HG03066 (cell line): ENCODE measurements at regions not wholly inside any gene's neighbourhood (a gene's known extent, or its start where the extent isn't known, plus 50 kb on each side); places are given as distances from the start of the nearest gene placed in this dataset.

ENCODE experiments used
- ATAC-seq: cut with Tn5 transposase; IDR thresholded peaks from one replicate; pipeline ENCODE4 v1.9.1; 2021; ENCODE audit warnings: low read depth; ENCODE audit not compliant: unreplicated experiment

GRCh38 chr6:28764014-28764723 is 159.6 kb downstream of the TRIM27 start:
- no peak for ATAC-seq

DNA sequence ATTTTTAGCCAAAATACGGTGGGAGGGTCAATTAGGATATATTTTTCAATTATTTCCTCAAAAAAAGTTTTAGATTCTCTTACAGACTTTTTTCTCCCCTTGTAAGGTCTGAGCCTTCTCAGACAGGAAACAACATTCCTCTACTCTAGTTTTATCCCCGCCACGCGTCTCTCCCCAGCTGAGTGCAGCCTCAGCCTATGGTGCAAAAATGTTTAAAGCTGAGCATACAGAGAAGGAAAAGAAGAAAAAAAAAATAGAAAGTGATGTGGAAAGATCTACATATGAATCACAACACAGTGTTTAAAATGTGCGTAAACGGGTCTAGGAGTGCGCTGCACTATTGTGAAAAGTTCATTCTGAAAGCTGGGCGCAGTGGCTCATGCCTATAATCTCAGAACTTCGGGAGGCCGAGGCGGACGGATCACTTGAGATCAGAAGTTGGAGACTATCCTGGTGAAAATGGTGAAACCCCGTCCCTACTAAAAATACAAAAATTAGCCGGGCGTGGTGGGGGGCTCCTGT is 159.0 kb downstream of the TRIM27 start:
- no peak for ATAC-seq

DNA sequence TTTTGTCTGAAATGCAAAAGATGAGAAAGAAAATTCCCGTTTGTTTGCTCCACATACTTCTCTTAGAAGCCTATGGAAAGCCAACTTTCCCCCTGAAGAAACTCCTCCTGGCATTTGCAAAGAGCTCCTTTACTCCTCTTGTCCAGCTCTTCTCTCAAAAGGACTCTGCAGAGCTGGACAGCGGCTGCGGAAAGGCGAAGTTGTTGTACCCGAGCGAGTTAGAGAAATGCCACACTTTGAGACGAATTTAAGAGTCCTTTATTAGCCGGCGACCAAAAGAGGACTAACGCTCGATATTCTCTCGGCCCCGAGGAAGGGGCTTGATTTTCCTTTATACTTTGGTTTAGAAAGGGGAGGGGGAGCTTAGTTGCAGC is 157.8 kb downstream of the TRIM27 start:
- no peak for ATAC-seq

DNA sequence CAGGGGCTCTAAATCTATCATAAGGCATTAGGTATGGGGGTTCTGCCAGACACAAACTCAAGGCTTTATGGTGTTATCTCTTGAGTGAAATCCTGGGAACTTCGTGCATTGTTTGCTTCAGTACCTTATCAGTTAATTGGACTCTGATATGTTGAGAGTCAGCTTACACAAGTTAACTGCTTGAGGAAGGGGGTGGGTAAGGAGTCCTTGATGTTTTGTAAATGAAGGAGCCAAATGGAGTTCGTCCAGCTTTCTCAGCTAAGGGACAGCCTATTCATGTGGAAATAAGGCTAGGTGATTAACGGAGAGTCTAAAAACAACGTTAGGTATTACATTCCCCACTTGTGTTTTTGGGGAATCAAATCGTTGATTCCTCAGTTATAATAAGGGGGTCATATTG is 157.4 kb downstream of the TRIM27 start:
- no peak for ATAC-seq

- no peak for ATAC-seq
These were observed 156.7 kb downstream of the TRIM27 start for GRCh38 chr6:28767133-28767532.

- no peak for ATAC-seq
These were observed 156.1 kb downstream of the TRIM27 start for GRCh38 chr6:28767691-28768090.

DNA sequence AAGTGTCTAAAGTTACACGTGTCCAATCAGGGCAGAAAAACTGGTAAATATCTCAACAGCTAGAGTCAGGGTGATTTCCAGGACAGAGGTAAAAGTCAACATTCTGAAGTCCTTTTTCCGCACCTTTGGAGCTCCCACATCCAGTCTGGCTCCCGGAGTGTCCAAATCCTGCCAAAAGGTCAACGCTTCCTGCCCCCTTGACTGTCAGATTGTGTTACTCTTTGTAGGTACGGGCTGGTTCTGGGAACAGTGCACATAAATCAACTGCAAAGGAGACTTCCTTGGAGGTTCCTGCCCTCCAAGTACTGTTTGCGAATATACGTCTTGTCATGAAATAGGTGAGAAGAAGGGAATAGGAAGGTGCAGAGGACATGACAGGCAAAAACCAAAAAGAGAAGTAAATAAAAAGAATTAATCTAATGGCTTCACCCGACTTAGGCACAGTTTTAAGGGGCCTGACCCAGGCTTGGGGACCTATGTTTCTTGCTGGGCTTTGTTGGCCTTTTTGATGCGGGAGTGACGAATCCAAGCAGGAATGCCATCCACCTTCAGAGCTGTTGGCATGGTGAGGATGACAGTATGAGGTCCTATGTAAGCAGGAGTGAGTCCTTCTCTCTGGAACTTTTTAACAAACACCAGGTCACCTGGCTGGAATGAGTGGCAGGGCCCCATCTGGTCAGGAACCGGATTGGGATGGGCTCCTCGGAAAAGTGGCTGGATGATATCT is 155.4 kb downstream of the TRIM27 start:
- no peak for ATAC-seq

GRCh38 chr6:28769626-28770402 is 154.0 kb downstream of the TRIM27 start:
- no peak for ATAC-seq

GRCh38 chr6:28770732-28771131 is 153.1 kb downstream of the TRIM27 start:
- no peak for ATAC-seq

DNA sequence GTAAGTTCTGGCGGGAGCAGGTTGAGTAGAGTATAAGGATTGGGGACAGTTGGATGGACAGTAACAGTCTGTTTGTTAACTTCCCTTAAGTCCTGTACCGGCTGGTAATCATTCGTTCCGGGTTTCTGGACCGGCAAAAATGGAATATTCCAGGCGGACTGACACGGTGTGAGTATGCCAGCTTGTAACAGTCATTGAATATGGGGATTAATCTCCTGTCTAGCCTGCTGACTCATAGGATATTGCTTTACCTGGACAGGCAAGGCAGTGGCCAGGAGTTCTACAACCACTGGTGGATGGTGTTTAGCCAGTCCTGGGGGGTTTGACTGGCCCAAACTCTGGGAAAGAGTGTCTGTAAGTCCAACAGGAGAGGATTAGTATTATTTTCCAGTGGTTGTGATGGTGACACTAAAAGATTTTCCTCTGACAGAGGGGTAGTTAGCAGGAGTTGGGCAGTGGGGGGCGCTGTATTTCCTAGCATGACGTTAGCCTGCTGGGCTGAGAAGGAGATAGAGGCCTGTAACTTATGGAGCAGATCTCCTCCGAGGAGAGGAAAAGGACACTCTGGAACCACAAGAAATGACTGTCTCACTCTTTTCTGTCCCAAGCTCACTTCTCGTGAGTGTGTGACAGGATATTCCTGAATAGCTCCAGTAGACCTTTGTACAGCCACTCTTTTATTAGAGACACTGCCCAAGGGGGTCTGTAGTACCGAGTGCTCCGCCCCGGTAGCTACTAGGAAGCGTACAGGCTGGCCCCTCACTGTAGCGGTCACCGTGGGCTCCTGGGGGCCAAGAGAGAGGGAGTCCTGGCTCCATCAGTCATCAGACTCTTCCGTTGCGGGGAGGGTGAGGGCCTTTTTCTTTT is 152.2 kb downstream of the TRIM27 start:
- no peak for ATAC-seq

DNA sequence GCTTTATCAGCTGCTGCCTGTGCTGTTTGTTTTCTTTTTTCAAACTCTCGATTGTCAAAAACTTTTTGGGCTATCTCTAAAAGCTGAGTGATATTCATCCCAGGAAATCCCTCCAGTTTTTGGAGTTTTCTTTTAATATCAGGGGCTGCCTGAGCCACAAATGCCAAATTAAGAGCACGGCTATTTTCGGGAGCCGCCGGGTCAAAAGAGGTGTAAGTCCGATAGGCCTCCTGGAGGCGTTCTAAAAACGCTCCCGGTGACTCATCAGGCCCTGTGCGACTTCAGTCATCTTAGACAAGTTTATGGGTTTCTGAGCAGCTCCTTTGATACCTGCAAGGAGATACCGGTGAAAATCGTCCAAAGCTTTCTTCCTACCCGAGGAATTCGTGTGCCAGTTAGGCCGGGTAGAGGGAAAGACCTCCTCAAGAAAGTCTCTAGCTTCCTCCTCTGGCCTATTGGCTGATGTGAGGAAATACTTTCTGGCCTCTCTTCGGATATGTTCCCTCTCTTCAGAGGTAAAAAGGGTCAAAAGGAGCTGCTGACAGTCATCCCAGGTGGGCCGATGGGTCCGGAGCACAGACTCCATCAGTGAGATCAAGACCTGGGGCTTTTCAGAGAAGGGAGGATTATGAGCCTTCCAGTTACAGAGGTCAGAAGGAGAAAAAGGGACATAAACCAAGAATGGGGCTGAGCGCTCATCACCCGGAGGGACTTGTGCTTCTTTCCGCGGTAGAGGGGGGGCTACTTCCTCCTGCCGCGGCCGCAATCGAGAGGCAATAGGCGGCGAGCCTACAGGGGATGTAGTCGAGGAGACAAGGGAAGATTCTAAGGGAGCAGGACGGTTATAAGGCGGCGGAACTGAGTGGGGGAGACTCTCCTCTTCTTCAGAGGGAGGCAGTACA is 151.1 kb downstream of the TRIM27 start:
- no peak for ATAC-seq

DNA sequence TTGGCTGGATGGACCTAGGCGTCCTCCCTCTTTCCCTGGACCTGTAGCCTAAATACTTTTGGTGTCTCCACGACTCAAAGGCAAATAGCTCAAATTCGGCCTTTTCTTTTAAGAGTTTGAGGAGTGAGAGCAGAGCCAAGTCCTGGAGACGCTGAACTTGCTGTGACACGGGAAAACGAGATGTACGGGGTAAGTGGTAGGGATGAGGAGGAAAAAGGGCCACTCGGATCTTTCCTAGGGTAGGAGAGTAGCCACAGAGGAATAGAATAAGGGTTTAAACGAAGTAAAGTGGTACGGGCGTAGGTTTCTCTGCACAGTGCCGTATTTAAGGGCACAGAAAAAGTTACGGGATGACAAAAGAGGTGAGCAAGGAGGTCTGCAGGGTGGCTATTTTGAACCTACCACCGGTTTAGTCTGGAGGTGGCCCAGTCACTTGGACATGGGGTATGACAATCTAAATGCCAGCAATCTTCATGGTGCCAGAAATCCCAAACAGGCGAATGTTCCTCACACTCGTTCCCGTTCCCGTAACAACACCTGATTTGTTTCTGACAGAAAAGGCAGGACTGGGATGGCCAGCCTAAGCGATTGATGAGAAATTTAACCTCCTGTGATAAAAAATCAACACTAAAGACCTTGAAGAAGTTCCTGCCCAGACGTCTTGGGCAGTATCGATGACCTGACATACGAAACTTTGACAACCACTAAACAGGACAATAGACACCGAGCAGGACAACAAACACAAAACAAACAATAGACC is 149.3 kb downstream of the TRIM27 start:
- ATAC-seq, result no peak

DNA sequence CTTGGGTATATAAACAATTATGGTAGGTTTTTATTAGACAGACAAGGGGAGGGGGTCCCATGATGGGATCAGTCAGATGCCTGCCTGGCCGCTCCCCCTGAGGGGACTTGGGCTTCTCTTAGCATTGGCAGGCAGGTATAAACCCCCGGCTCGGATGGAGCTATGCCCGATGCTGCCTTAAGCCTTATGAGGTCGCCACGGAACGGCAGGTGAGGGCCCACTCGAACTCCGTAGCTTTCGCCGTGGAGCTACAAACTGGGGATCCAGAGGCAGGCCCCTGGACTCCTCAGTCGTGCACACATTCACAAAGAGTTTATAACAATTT is 148.8 kb downstream of the TRIM27 start:
- ATAC-seq, result no peak

- no peak for ATAC-seq
These were observed 148.2 kb downstream of the TRIM27 start for GRCh38 chr6:28775405-28776129.

DNA sequence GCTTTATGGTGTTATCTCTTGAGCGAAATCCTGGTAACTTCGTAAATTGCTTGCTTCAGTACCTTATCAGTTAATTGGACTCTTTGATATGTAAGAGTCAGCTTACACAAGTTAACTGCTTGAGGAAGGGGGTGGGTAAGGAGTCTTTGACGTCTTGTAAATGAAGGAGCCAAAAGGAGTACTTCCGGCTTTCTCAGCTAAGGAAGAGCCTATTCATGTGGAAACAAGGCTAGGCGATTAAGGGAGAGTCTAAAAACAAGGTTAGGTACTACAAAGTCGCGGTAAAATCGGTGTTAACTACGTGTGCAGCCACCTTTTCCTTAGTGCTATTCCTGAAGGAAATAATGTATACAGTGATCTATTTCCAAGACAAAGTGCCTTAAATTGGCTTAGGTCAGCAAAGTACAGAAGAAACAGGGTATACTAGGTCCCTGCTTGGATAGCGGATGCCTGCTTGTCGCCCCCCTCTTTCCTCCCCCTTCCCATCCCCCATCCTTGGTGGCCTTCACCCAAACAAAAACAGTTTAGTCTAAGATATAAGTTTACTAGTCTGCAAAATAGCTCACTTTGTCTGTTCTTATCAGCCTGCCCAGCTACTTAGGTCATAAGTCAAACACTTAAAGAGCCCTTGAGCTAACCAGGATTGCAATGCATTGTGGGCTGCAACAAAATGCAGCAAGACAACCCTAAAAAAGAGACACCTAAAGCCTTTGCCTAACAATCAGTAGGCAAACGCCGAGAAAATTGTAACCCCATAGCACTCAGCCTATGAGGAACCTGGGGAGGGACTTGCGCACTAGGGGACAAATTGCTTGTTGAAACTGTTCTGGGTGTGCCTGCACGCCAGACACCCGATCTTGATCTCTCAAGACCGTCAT is 147.3 kb downstream of the TRIM27 start:
- ATAC-seq, result no peak

DNA sequence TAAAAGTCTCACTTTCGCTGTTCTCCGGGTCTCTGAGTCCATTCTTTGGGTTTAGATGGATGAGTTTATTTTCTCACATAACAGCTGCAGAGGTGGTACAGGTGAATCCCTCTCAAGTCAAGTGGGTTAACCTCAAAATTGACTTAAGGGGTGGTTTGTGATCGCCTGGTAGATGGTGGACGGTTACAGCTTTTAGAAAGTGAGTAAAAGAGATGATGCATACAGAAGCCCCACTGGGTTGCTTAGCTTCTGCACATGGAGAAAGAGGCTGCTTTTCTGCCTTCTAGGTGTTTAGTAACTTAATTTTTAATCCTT is 146.7 kb downstream of the TRIM27 start:
- ATAC-seq, result no peak

DNA sequence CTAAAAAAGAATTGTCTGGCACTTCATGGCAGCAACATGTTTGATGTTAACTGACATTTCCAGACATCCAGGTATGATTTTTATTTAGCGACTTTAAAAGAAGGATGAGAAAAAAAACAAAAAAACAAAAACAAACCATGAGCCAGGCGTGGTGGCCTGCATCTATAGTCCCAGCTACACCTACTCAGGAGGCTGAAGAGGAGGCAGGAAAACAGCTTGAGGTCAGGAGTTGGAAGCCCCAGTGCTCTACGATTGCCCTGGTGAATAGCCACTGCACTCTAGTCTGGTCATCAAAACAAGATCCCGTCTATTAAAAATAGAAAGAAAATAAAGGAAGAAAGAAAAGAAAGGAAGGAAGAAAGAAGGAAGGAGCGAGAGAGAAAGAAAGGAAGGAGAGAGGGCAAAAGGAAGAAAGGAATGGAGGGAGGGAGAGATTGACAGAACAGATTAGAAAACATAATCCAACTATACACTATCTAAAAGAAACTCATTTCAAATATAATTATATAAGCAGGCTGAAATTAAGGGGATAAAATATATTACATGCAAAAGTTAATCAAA is 141.6 kb downstream of the TRIM27 start:
- peak; percentile 21 for ATAC-seq
